GM12878 (cell line): ENCODE measurements at regions not wholly inside any gene's neighbourhood (a gene's known extent, or its start where the extent isn't known, plus 50 kb on each side); places are given as distances from the start of the nearest gene placed in this dataset.
A peak's percentile ranks its signal among the peaks of the same experiment; 100 is the strongest.

Experiments used
- ATAC-seq: fragments of 200-7000 bp; cut with Tn5 transposase; 3 replicates; pipeline ENCODE4 v1.9.1; 2020; ENCODE audit warnings: mild to moderate bottlenecking, moderate library complexity
- BruUV-seq: library from RNA; stranded (reverse); fragments of 400-500 nt; replicated peaks from 2 replicates; lab custom pipeline; 2021; lab: Mats Ljungman, UMichigan
- CTCF ChIA-PET: fragments of 300-600 bp; sonication (Branson Sonifier 250); formaldehyde crosslinking; extraction: SDS; loops from one replicate; lab custom pipeline; 2021; ENCODE audit warnings: inconsistent platforms; lab: Yijun Ruan, JAX
- POLR2A ChIA-PET: fragments of 350-600 bp; formaldehyde crosslinking; extraction: SDS; loops from one replicate; lab custom pipeline; 2021; ENCODE audit warnings: inconsistent platforms; lab: Charles Lee
- RAD21 ChIA-PET: fragments of 300-600 bp; sonication (Branson Sonifier 250); formaldehyde crosslinking; loops from one replicate; lab custom pipeline; 2023; ENCODE audit warnings: antibody characterized with exemption; ENCODE audit not compliant: unreplicated experiment; lab: Charles Lee
- SMC1A ChIA-PET: fragments of 300-600 bp; sonication (Branson Sonifier 250); formaldehyde crosslinking; loops from one replicate; lab custom pipeline; 2023; ENCODE audit not compliant: unreplicated experiment, uncharacterized antibody; lab: Charles Lee
- DNase-seq: peaks from one replicate; pipeline ENCODE4 v3.0.0-alpha.2; 2011; ENCODE audit warnings: low read depth, low spot score
- FAIRE-seq: peaks from 3 replicates; lab custom pipeline; 2011; peaks lifted over from hg19 to GRCh38; lab: Jason Lieb, UNC
- H2AFZ ChIP-seq: 2 replicates; pipeline ENCODE4 v1.6.0; 2011; ENCODE audit warnings: low read depth, low read length, control low read depth; ENCODE audit not compliant: control insufficient read depth
- H3K27ac ChIP-seq: 2 replicates; pipeline ENCODE4 v1.5.1; 2011; ENCODE audit warnings: control low read depth; ENCODE audit not compliant: control insufficient read depth, insufficient read depth
- H3K27me3 ChIP-seq, 2 experiments: replicated peaks in 1 of 2; 2 replicates each; pipeline versions ENCODE4 v1.6.0 to v1.6.1; 2011; ENCODE audit warnings: low read length in 1 of 2; ENCODE audit not compliant: control insufficient read depth in 2 of 2, insufficient read depth in 2 of 2
- H3K36me3 ChIP-seq, 2 experiments: 2 replicates each; pipeline ENCODE4 v1.5.1; 2011; ENCODE audit warnings: low read length in 1 of 2; ENCODE audit not compliant: control insufficient read depth in 2 of 2, insufficient read depth in 2 of 2
- H3K4me1 ChIP-seq: 2 replicates; pipeline ENCODE4 v1.6.1; 2011; ENCODE audit warnings: mild to moderate bottlenecking, low read length, moderate library complexity, mixed read lengths; ENCODE audit not compliant: control insufficient read depth, insufficient read depth
- H3K4me2 ChIP-seq: 2 replicates; pipeline ENCODE4 v1.6.0; 2011; ENCODE audit warnings: control low read depth; ENCODE audit not compliant: control insufficient read depth, insufficient read depth
- H3K4me3 ChIP-seq: fragments of 200-600 bp; sonication (generic); 2 replicates; pipeline ENCODE4 v1.5.1; 2016
- H3K79me2 ChIP-seq: 2 replicates; pipeline ENCODE4 v1.6.0; 2011; ENCODE audit warnings: low read length; ENCODE audit not compliant: control insufficient read depth, insufficient read depth
- H3K9ac ChIP-seq: 2 replicates; pipeline ENCODE4 v1.8.0; 2011; ENCODE audit warnings: low read length, control low read depth, mixed read lengths; ENCODE audit not compliant: control insufficient read depth, insufficient read depth
- H3K9me3 ChIP-seq: replicated peaks from 3 replicates; pipeline ENCODE4 v1.5.1; 2011; ENCODE audit warnings: mild to moderate bottlenecking, low read length; ENCODE audit not compliant: control insufficient read depth, insufficient read depth
- H4K20me1 ChIP-seq: 2 replicates; pipeline ENCODE4 v1.6.0; 2011; ENCODE audit not compliant: control insufficient read depth, insufficient read depth
- ASH2L ChIP-seq: fragments of 300-600, 200-600 bp; sonication (generic); IDR thresholded peaks from 2 replicates; pipeline ENCODE4 v1.6.1; 2017; ENCODE audit warnings: low read depth, mild to moderate bottlenecking, borderline replicate concordance
- CEBPB ChIP-seq, 2 experiments: fragments of 150-350 bp in 1 of 2; IDR thresholded peaks; 2 replicates each; pipeline ENCODE4 v1.6.1; 2012 to 2014; ENCODE audit warnings: low read depth in 2 of 2, low read length in 2 of 2, borderline replicate concordance in 1 of 2, inconsistent platforms in 1 of 2
- CREM ChIP-seq: IDR thresholded peaks from 2 replicates; pipeline ENCODE4 v1.6.1; 2014; ENCODE audit warnings: antibody characterized with exemption, low read depth
- FOXM1 ChIP-seq: IDR thresholded peaks from 2 replicates; pipeline ENCODE4 v1.6.1; 2012; ENCODE audit warnings: low read depth, mild to moderate bottlenecking, inconsistent platforms, low read length, moderate library complexity
- GABPA ChIP-seq: IDR thresholded peaks from 2 replicates; pipeline ENCODE4 v1.6.1; 2014; ENCODE audit warnings: antibody characterized with exemption, low read depth, mild to moderate bottlenecking, inconsistent platforms
- KLF5 ChIP-seq: fragments of 450-650 bp; IDR thresholded peaks from 2 replicates; pipeline ENCODE4 v1.6.1; 2014; ENCODE audit warnings: mild to moderate bottlenecking; ENCODE audit not compliant: partially characterized antibody
- MYC ChIP-seq: IDR thresholded peaks from 2 replicates; pipeline ENCODE4 v1.6.1; 2011; ENCODE audit warnings: mild to moderate bottlenecking, low read length, moderate library complexity, inconsistent platforms; ENCODE audit not compliant: insufficient read depth, insufficient replicate concordance, insufficient read length, severe bottlenecking
- POLR2A ChIP-seq: IDR thresholded peaks from 2 replicates; pipeline ENCODE4 v1.6.1; 2011; ENCODE audit warnings: low read depth, mild to moderate bottlenecking, low read length
- POLR2AphosphoS2 ChIP-seq: IDR thresholded peaks from 2 replicates; pipeline ENCODE4 v1.6.1; 2011; ENCODE audit warnings: low read depth, mild to moderate bottlenecking, low read length, improper control_type of control experiment, moderate library complexity
- RB1 ChIP-seq: fragments of 450-650 bp; formaldehyde crosslinking; IDR thresholded peaks from 2 replicates; pipeline ENCODE4 v1.6.1; 2017; ENCODE audit warnings: mild to moderate bottlenecking, borderline replicate concordance
- RCOR1 ChIP-seq: conservative IDR thresholded peaks from 2 replicates; pipeline ENCODE4 v1.6.1; 2012; ENCODE audit warnings: low read depth, low read length, improper control_type of control experiment
- REST ChIP-seq: IDR thresholded peaks from 2 replicates; pipeline ENCODE4 v1.6.1; 2012; ENCODE audit warnings: mild to moderate bottlenecking, low read depth, low read length
- SRF ChIP-seq, 2 experiments: IDR thresholded peaks; 2 replicates each; pipeline ENCODE4 v1.6.1; 2011; ENCODE audit warnings: low read depth in 2 of 2, low read length in 2 of 2, mild to moderate bottlenecking in 1 of 2, moderate library complexity in 1 of 2
- WRNIP1 ChIP-seq: IDR thresholded peaks from 2 replicates; pipeline ENCODE4 v1.6.1; 2011; ENCODE audit warnings: low read depth, low read length, improper control_type of control experiment, borderline replicate concordance
- ZBTB4 ChIP-seq: fragments of 450-650 bp; formaldehyde crosslinking; IDR thresholded peaks from 2 replicates; pipeline ENCODE4 v1.4.0; 2022; ENCODE audit warnings: mild to moderate bottlenecking, moderate library complexity
- ZNF24 ChIP-seq: fragments of 450-650 bp; IDR thresholded peaks from 2 replicates; pipeline ENCODE4 v1.6.1; 2017; ENCODE audit warnings: antibody characterized with exemption, mild to moderate bottlenecking
- WGBS: methylation state at CpG from one replicate; pipeline ENCODE4 v1.1.6; 2016; ENCODE audit warnings: low lambda C conversion rate; ENCODE audit not compliant: insufficient replicate concordance, insufficient coverage; ENCODE audit errors: missing lambda C conversion rate; 5-methylcytosine and 5-hydroxymethylcytosine counted together
- in situ Hi-C: fragments of 300-500 bp; cut with MboI; formaldehyde crosslinking; loops from 9 replicates; pipeline ENCODE4 v1.14.3; 2018; ENCODE audit warnings: mixed read lengths
- intact Hi-C: fragments of 100-400 bp; cut with micrococcal nuclease; formaldehyde crosslinking; loops from one replicate; pipeline ENCODE4 v1.14.2; 2022; ENCODE audit not compliant: unreplicated experiment

GRCh38 chr9:2963307-2963706 lies 119.4 kb upstream of the PUM3 start (continued):
- TF ChIP-seq CREM = no peak

GRCh38 chr9:2962471-2963172 lies 118.7 kb upstream of the PUM3 start:
- intact Hi-C loops (no loop called here), in situ Hi-C loops (no loop called here)
- ATAC-seq = peak; percentile 48
- H3K79me2 ChIP-seq = no peaks in the 10 kb centered on the region
- WGBS = 28% methylated on average over 6 of the region's 6 CpGs
- H4K20me1 ChIP-seq = no peaks in the 10 kb centered on the region
- H3K4me2 ChIP-seq = no peak overlapping the region
- no peaks in the 10 kb centered on the region for H3K4me1 ChIP-seq
- POLR2A ChIA-PET = no interaction called here
- H2AFZ ChIP-seq = no peak overlapping the region
- no peaks in the 10 kb centered on the region for H3K9me3 ChIP-seq
- SMC1A ChIA-PET = no interaction called here
- DNase-seq = no peak
- RAD21 ChIA-PET = no interaction called here
- no peak overlapping the region for H3K4me3 ChIP-seq
- CTCF ChIA-PET = no interaction called here
- no peak for FAIRE-seq
- H3K9ac ChIP-seq = no peak overlapping the region
- no peak overlapping the region for H3K27ac ChIP-seq
- H3K36me3 ChIP-seq = no peaks in the 10 kb centered on the region
- BruUV-seq = no TSS peak
- H3K27me3 ChIP-seq = peaks cover 0 to 5% of the 10 kb centered on the region in 2 experiments; a peak in 1 of 4 replicates
- TF ChIP-seq FOXM1 = no peak
- TF ChIP-seq SRF (IDR thresholded peaks at IDR 0.05; ENCODE audit: low read depth in 2 of 2, low read length in 2 of 2) = no peak
- TF ChIP-seq ASH2L = no peak
- no peak for TF ChIP-seq MYC
- no peak for TF ChIP-seq GABPA
- no peak for TF ChIP-seq REST
- TF ChIP-seq KLF5 = no peak
- TF ChIP-seq ZBTB4 (CRISPR knock-in tag) = no peak
- TF ChIP-seq RB1 = no peak
- TF ChIP-seq ZNF24 = no peak
- TF ChIP-seq CEBPB (IDR thresholded peaks at IDR 0.05; ENCODE audit: borderline replicate concordance in 1 of 2, low read depth in 2 of 2, low read length in 2 of 2) = no peak
- no peak for TF ChIP-seq POLR2AphosphoS2
- TF ChIP-seq POLR2A = no peak
- no peak for TF ChIP-seq RCOR1
- TF ChIP-seq WRNIP1 = no peak
